GM08714 (cell line): ENCODE measurements at regions not wholly inside any gene's neighbourhood (a gene's known extent, or its start where the extent isn't known, plus 50 kb on each side); places are given as distances from the start of the nearest gene placed in this dataset.
"Not testable (repeated sequence)": the region's sequence is repeated elsewhere in the genome, so short reads cannot be mapped to it uniquely, and the experiment has no call there.

Experiments used
- H3K4me3 ChIP-seq: fragments of 200-500 bp; sonication (Bioruptor generic); 2 replicates; pipeline ENCODE4 v1.5.1; 2014; ENCODE audit warnings: mild to moderate bottlenecking, low read length, inconsistent platforms
- ZNF274 ChIP-seq: IDR thresholded peaks from 2 replicates; pipeline ENCODE4 v1.6.1; 2012; ENCODE audit warnings: mild to moderate bottlenecking, low read depth, low read length

- H3K4me3 ChIP-seq = no peak overlapping the region
- no peak for TF ChIP-seq ZNF274
These were observed 806.8 kb downstream of the PLCL1 start for GRCh38 chr2:198611201-198611600.

GRCh38 chr2:198604599-198604998 is 800.2 kb downstream of the PLCL1 start:
- no peak for TF ChIP-seq ZNF274
- no peak overlapping the region for H3K4me3 ChIP-seq

GRCh38 chr2:198602986-198603385 is 798.6 kb downstream of the PLCL1 start:
- not testable (repeated sequence) for H3K4me3 ChIP-seq

GRCh38 chr2:198597648-198598047 is 793.3 kb downstream of the PLCL1 start:
- no peak for TF ChIP-seq ZNF274
- no peak overlapping the region for H3K4me3 ChIP-seq

GRCh38 chr2:198596985-198597384 is 792.6 kb downstream of the PLCL1 start:
- no peak for TF ChIP-seq ZNF274
- H3K4me3 ChIP-seq = no peak overlapping the region

- TF ChIP-seq ZNF274 = no peak
- H3K4me3 ChIP-seq = no peak overlapping the region
These were observed 791.3 kb downstream of the PLCL1 start for GRCh38 chr2:198595721-198596120.

- TF ChIP-seq ZNF274 = no peak
- H3K4me3 ChIP-seq = no peak overlapping the region
These were observed 787.2 kb downstream of the PLCL1 start for GRCh38 chr2:198591586-198591985.

- no peak for TF ChIP-seq ZNF274
- H3K4me3 ChIP-seq = no peak overlapping the region
These were observed 783.3 kb downstream of the PLCL1 start for GRCh38 chr2:198587741-198588140.

GRCh38 chr2:198587240-198587639 is 782.8 kb downstream of the PLCL1 start:
- no peak for TF ChIP-seq ZNF274
- H3K4me3 ChIP-seq = no peak overlapping the region

GRCh38 chr2:198571393-198571792 is 767.0 kb downstream of the PLCL1 start:
- TF ChIP-seq ZNF274 = no peak
- no peak overlapping the region for H3K4me3 ChIP-seq

GRCh38 chr2:198558176-198558575 is 753.8 kb downstream of the PLCL1 start:
- H3K4me3 ChIP-seq = no peak overlapping the region
- no peak for TF ChIP-seq ZNF274

- H3K4me3 ChIP-seq = no peak overlapping the region
- TF ChIP-seq ZNF274 = no peak
These were observed 741.7 kb downstream of the PLCL1 start for GRCh38 chr2:198546122-198546521.

- TF ChIP-seq ZNF274 = no peak
- H3K4me3 ChIP-seq = no peak overlapping the region
These were observed 741.0 kb downstream of the PLCL1 start for GRCh38 chr2:198545411-198545810.

GRCh38 chr2:198544461-198544860 is 740.1 kb downstream of the PLCL1 start:
- TF ChIP-seq ZNF274 = no peak
- H3K4me3 ChIP-seq = no peak overlapping the region

- no peak for TF ChIP-seq ZNF274
- no peak overlapping the region for H3K4me3 ChIP-seq
These were observed 730.4 kb downstream of the PLCL1 start for GRCh38 chr2:198534756-198535155.

- no peak overlapping the region for H3K4me3 ChIP-seq
- TF ChIP-seq ZNF274 = no peak
These were observed 721.0 kb downstream of the PLCL1 start for GRCh38 chr2:198525211-198525969.

- TF ChIP-seq ZNF274 = no peak
- H3K4me3 ChIP-seq = no peak overlapping the region
These were observed 719.3 kb downstream of the PLCL1 start for GRCh38 chr2:198523710-198524109.
